ENCODE measurements at regions not wholly inside any gene's neighbourhood (a gene's known extent, or its start where the extent isn't known, plus 50 kb on each side); places are given as distances from the start of the nearest gene placed in this dataset.

DNA sequence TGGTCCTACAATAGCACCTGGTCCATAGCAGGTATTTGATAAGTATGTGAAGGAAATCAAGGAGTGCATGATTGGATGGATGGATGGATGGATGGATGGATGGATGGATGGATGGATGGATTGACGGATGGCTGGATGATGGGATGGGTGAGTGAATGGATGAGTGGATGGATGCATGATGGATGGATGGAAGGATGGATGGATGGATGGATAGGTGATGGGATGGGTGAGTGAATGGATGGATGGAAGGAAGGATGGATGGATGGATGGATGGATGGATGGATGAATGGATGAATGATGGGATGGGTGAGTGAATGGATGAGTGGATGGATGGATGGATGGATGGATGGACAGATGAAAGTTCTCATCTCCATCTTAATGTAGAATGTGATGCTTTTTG is 231.0 kb upstream of the PPP2R2D start:
- 91% methylated on average over 1 of the region's 1 CpG for WGBS, 2 donors
- TF ChIP-seq, protein P1, sequence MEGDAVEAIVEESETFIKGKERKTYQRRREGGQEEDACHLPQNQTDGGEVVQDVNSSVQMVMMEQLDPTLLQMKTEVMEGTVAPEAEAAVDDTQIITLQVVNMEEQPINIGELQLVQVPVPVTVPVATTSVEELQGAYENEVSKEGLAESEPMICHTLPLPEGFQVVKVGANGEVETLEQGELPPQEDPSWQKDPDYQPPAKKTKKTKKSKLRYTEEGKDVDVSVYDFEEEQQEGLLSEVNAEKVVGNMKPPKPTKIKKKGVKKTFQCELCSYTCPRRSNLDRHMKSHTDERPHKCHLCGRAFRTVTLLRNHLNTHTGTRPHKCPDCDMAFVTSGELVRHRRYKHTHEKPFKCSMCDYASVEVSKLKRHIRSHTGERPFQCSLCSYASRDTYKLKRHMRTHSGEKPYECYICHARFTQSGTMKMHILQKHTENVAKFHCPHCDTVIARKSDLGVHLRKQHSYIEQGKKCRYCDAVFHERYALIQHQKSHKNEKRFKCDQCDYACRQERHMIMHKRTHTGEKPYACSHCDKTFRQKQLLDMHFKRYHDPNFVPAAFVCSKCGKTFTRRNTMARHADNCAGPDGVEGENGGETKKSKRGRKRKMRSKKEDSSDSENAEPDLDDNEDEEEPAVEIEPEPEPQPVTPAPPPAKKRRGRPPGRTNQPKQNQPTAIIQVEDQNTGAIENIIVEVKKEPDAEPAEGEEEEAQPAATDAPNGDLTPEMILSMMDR (IDR thresholded peaks at IDR 0.05; ENCODE audit: control extremely low read depth, extremely low read depth), result no peak

DNA sequence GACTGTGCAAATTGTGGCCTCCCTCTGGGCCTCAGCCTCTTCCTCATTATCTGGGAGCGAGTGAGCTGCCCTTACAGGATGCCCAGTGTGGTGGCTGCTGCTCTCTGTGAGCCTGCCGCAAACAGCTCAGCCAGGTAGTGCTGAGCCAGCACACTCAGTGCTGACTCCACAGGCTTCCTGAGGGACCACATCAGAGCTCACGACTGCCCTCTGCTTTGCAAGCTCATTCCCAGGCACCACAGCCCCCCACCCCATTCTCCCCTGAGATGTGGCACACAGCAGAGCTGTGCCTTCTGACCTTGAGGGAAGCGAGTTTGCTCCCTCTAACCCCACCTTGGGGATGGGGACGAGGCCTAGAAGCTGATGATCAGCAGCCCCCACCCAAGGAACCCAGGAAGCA is 230.5 kb upstream of the PPP2R2D start:
- H3K27ac ChIP-seq (ENCODE audit: low read depth in 1 of 2, low read length in 1 of 2), result no peak overlapping the region
- no peaks in the 10 kb centered on the region for H3K36me3 ChIP-seq (ENCODE audit: control insufficient read depth in 4 of 4, insufficient read depth in 4 of 4, low read length in 4 of 4)
- ATAC-seq (ENCODE audit: insufficient read depth, low FRiP score) (no peak), DNase-seq (no peak)
- peaks cover 0 to 20% (median 2%) of the 10 kb centered on the region in 4 donors for H3K9me3 ChIP-seq (ENCODE audit: control insufficient read depth in 4 of 4, insufficient read depth in 3 of 4, low read length in 3 of 4)
- 69 to 77% methylated on average over 5 of the region's 5 CpGs for WGBS, 2 donors
- H3K9ac ChIP-seq (ENCODE audit: insufficient read depth in 1 of 2, low read length in 2 of 2), result no peak overlapping the region
- peaks cover 0 to 2% (median 0%) of the 10 kb centered on the region in 3 donors for H3K27me3 ChIP-seq (ENCODE audit: control insufficient read depth in 3 of 3, insufficient read depth in 3 of 3, low read length in 2 of 3)
- TF ChIP-seq, protein P1 (IDR thresholded peaks at IDR 0.05; ENCODE audit: control extremely low read depth, extremely low read depth), result no peak
- no peaks in the 10 kb centered on the region for H3K4me1 ChIP-seq (ENCODE audit: control insufficient read depth in 5 of 5, insufficient read depth in 5 of 5, low read length in 5 of 5)
- H3K4me3 ChIP-seq, result no peak overlapping the region

More for the DNA sequence above, 231.0 kb upstream of the PPP2R2D start:
- Histone ChIP-seq H3K4me1 (ENCODE audit: control insufficient read depth in 5 of 5, insufficient read depth in 5 of 5, low read length in 5 of 5) (no peaks in the 10 kb centered on the region), H3K9ac (ENCODE audit: insufficient read depth in 1 of 2, low read length in 2 of 2) (no peak overlapping the region), H3K9me3 (ENCODE audit: control insufficient read depth in 4 of 4, insufficient read depth in 3 of 4, low read length in 3 of 4) (peaks cover 0 to 20% (median 2%) of the 10 kb centered on the region in 4 donors), H3K36me3 (ENCODE audit: control insufficient read depth in 4 of 4, insufficient read depth in 4 of 4, low read length in 4 of 4) (no peaks in the 10 kb centered on the region), H3K27ac (ENCODE audit: low read depth in 1 of 2, low read length in 1 of 2) (no peak overlapping the region), H3K27me3 (ENCODE audit: control insufficient read depth in 3 of 3, insufficient read depth in 3 of 3, low read length in 2 of 3) (peaks cover 0 to 2% (median 0%) of the 10 kb centered on the region in 3 donors), H3K4me3 (no peak overlapping the region)
- no peak for DNase-seq
- no peak for ATAC-seq (ENCODE audit: insufficient read depth, low FRiP score)

DNA sequence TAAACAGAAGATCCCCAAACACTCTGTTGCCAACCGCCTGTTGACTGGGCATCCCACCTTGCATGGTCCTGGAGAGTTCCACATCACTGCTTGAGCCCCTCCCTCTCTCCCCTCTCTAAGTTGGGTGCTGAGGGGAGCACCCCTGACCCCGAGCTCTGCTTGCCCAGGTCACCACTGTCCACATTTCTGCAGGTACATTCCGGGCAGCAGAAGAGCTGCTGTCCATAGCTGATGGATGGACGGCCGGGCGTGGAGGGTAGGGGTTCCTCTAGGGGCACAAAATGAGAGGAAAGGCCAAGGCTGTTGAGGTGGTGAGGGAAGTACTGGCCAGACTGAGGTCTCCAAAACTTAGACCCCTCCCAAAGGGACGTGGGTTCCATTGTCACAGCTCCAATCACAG is 227.4 kb upstream of the PPP2R2D start:
- H3K9me3 ChIP-seq (ENCODE audit: control insufficient read depth in 4 of 4, insufficient read depth in 3 of 4, low read length in 3 of 4), result peaks cover 0 to 20% (median 2%) of the 10 kb centered on the region in 4 donors
- H3K36me3 ChIP-seq (ENCODE audit: control insufficient read depth in 4 of 4, insufficient read depth in 4 of 4, low read length in 4 of 4), result no peaks in the 10 kb centered on the region
- no peaks in the 10 kb centered on the region for H3K4me1 ChIP-seq (ENCODE audit: control insufficient read depth in 5 of 5, insufficient read depth in 5 of 5, low read length in 5 of 5)
- TF ChIP-seq, protein P1 (IDR thresholded peaks at IDR 0.05; ENCODE audit: control extremely low read depth, extremely low read depth), result no peak
- no peak for DNase-seq
- 86 to 87% methylated on average over 7 of the region's 7 CpGs for WGBS, 2 donors
- no peak overlapping the region for H3K4me3 ChIP-seq
- H3K27me3 ChIP-seq (ENCODE audit: control insufficient read depth in 3 of 3, insufficient read depth in 3 of 3, low read length in 2 of 3), result no peaks in the 10 kb centered on the region
- H3K9ac ChIP-seq (ENCODE audit: insufficient read depth in 1 of 2, low read length in 2 of 2), result no peak overlapping the region
- no peak overlapping the region for H3K27ac ChIP-seq (ENCODE audit: low read depth in 1 of 2, low read length in 1 of 2)
- no peak for ATAC-seq (ENCODE audit: insufficient read depth, low FRiP score)

DNA sequence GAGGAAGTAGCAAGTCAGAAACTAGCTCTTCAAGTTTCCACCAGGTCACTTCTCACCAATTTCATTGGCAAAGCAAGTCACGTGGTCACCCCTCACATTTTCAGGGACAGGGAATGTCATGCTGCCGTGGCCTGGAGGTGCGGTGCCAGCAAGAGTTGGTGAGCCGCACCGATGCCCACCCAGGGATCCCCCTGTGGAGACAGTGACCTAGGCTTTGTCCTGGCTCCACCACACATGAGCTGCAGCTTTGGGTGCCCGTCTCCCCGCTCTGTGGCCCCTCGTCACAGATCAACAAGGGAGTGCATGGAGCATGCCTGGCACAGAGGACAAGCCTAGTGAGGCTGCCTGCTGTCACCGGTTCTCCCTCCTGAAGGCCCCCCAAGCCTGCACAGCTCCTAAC is 226.7 kb upstream of the PPP2R2D start:
- Histone ChIP-seq H3K9ac (ENCODE audit: insufficient read depth in 1 of 2, low read length in 2 of 2) (no peak overlapping the region), H3K27me3 (ENCODE audit: control insufficient read depth in 3 of 3, insufficient read depth in 3 of 3, low read length in 2 of 3) (no peaks in the 10 kb centered on the region), H3K36me3 (ENCODE audit: control insufficient read depth in 4 of 4, insufficient read depth in 4 of 4, low read length in 4 of 4) (no peaks in the 10 kb centered on the region), H3K4me1 (ENCODE audit: control insufficient read depth in 5 of 5, insufficient read depth in 5 of 5, low read length in 5 of 5) (no peaks in the 10 kb centered on the region), H3K4me3 (no peak overlapping the region), H3K9me3 (ENCODE audit: control insufficient read depth in 4 of 4, insufficient read depth in 3 of 4, low read length in 3 of 4) (peaks cover 0 to 21% (median 2%) of the 10 kb centered on the region in 4 donors), H3K27ac (ENCODE audit: low read depth in 1 of 2, low read length in 1 of 2) (no peak overlapping the region)
- DNase-seq, result no peak
- TF ChIP-seq, protein P1 (IDR thresholded peaks at IDR 0.05; ENCODE audit: control extremely low read depth, extremely low read depth), result no peak
- ATAC-seq (ENCODE audit: insufficient read depth, low FRiP score), result no peak
- WGBS, 2 donors, result 93 to 95% methylated on average over 9 of the region's 9 CpGs
